CD4-positive, alpha-beta T cell treated with Interleukin-10 for 1 hour (primary cell): ENCODE measurements at regions not wholly inside any gene's neighbourhood (a gene's known extent, or its start where the extent isn't known, plus 50 kb on each side); places are given as distances from the start of the nearest gene placed in this dataset.
"Not testable (repeated sequence)": the region's sequence is repeated elsewhere in the genome, so short reads cannot be mapped to it uniquely, and the experiment has no call there.

ENCODE experiments used
- DNase-seq: peaks from one replicate; pipeline ENCODE4 v3.0.0-alpha.2; 2020

GRCh38 chr17:5978496-5978895 lies 91.7 kb upstream of the WSCD1 start:
- DNase-seq: no peak

- no peak for DNase-seq
Measured at GRCh38 chr17:5980941-5981340, 89.2 kb upstream of the WSCD1 start.

- DNase-seq: no peak
Measured at GRCh38 chr17:5986644-5987043, 83.5 kb upstream of the WSCD1 start.

- no peak for DNase-seq
Measured at GRCh38 chr17:6000426-6000825, 69.8 kb upstream of the WSCD1 start.

GRCh38 chr17:6003221-6003620 lies 67.0 kb upstream of the WSCD1 start:
- DNase-seq: not testable (repeated sequence)

GRCh38 chr17:6005939-6006338 lies 64.2 kb upstream of the WSCD1 start:
- DNase-seq: no peak

GRCh38 chr17:6011206-6011605 lies 59.0 kb upstream of the WSCD1 start:
- DNase-seq: no peak

- no peak for DNase-seq
Measured at GRCh38 chr17:6018788-6019187, 51.4 kb upstream of the WSCD1 start.

- no peak for DNase-seq
Measured at GRCh38 chr17:6019959-6020358, 50.2 kb upstream of the WSCD1 start.

- DNase-seq: no peak
Measured at GRCh38 chr17:6020376-6021010, 49.7 kb upstream of the WSCD1 start.
